Neural cell (in vitro differentiated cells): ENCODE measurements at regions not wholly inside any gene's neighbourhood (a gene's known extent, or its start where the extent isn't known, plus 50 kb on each side); places are given as distances from the start of the nearest gene placed in this dataset.

Source experiments
- H2AFZ ChIP-seq: fragments of 200-600, 300-800 bp; sonication (generic), shearing (Covaris generic); 2 replicates; pipeline ENCODE4 v1.6.0; 2014; ENCODE audit warnings: low read depth, mild to moderate bottlenecking, antibody characterized with exemption, low read length, moderate library complexity
- H3F3A ChIP-seq: fragments of 200-600 bp; shearing (Covaris generic); 2 replicates; pipeline ENCODE4 v1.6.1; 2016; ENCODE audit warnings: mild to moderate bottlenecking, moderate library complexity, mixed read lengths, antibody characterized with exemption, low read length; ENCODE audit not compliant: insufficient read depth, poor library complexity, severe bottlenecking
- H3K27ac ChIP-seq: fragments of 200-600, 300-800 bp; sonication (generic), shearing (Covaris generic); 2 replicates; pipeline ENCODE4 v1.5.1; 2014; ENCODE audit warnings: mild to moderate bottlenecking, low read length, moderate library complexity
- H3K27me3 ChIP-seq: fragments of 300-800, 200-600 bp; sonication (generic), shearing (Covaris generic); 2 replicates; pipeline ENCODE4 v1.6.0; 2014; ENCODE audit warnings: mild to moderate bottlenecking, low read depth, low read length, moderate library complexity; ENCODE audit not compliant: insufficient read depth
- H3K36me3 ChIP-seq: fragments of 300-800, 200-600 bp; sonication (generic), shearing (Covaris generic); 2 replicates; pipeline ENCODE4 v1.5.1; 2014; ENCODE audit warnings: mild to moderate bottlenecking, antibody characterized with exemption, low read length, moderate library complexity; ENCODE audit not compliant: insufficient read depth
- H3K4me2 ChIP-seq: fragments of 300-800, 200-600 bp; sonication (generic), shearing (Covaris generic); 2 replicates; pipeline ENCODE4 v1.6.0; 2014; ENCODE audit warnings: mild to moderate bottlenecking, low read length
- H3K4me3 ChIP-seq: fragments of 300-800, 200-600 bp; sonication (generic), shearing (Covaris generic); 2 replicates; pipeline ENCODE4 v1.5.1; 2014; ENCODE audit warnings: mild to moderate bottlenecking, low read length, moderate library complexity
- H3K79me2 ChIP-seq: fragments of 200-600 bp; shearing (Covaris generic); replicated peaks from 2 replicates; pipeline ENCODE4 v1.6.0; 2014; ENCODE audit warnings: mild to moderate bottlenecking, low read length, moderate library complexity; ENCODE audit not compliant: insufficient read depth
- H3K9ac ChIP-seq: fragments of 300-800, 200-600 bp; sonication (generic), shearing (Covaris generic); 2 replicates; pipeline ENCODE4 v1.6.1; 2016; ENCODE audit warnings: mild to moderate bottlenecking, low read length, mixed read lengths
- H3K9me2 ChIP-seq: fragments of 200-600 bp; shearing (Covaris generic); 2 replicates; pipeline ENCODE4 v1.6.1; 2016; ENCODE audit warnings: mild to moderate bottlenecking, low read length, mixed read lengths; ENCODE audit not compliant: insufficient read depth
- H3K9me3 ChIP-seq: fragments of 200-600, 300-800 bp; sonication (generic), shearing (Covaris generic); 2 replicates; pipeline ENCODE4 v1.6.1; 2016; ENCODE audit warnings: mild to moderate bottlenecking, mixed run types, low read length, moderate library complexity, mixed read lengths
- H4K20me1 ChIP-seq: fragments of 200-600 bp; shearing (Covaris generic); 2 replicates; pipeline ENCODE4 v1.6.1; 2016; ENCODE audit warnings: mild to moderate bottlenecking, mixed run types; ENCODE audit not compliant: insufficient read depth
- CTCF ChIP-seq: fragments of 450-650 bp; IDR thresholded peaks from 2 replicates; pipeline ENCODE4 v1.5.1; 2014; ENCODE audit warnings: antibody characterized with exemption, mild to moderate bottlenecking, moderate library complexity; ENCODE audit not compliant: poor library complexity, severe bottlenecking
- EP300 ChIP-seq: fragments of 450-650 bp; conservative IDR thresholded peaks from 2 replicates; pipeline ENCODE4 v1.6.1; 2014; ENCODE audit warnings: antibody characterized with exemption, mild to moderate bottlenecking, moderate library complexity; ENCODE audit not compliant: poor library complexity, severe bottlenecking
- EZH2 ChIP-seq: fragments of 200-600, 300-800 bp; shearing (Covaris generic), sonication (generic); IDR thresholded peaks from 2 replicates; pipeline ENCODE4 v1.6.1; 2014; ENCODE audit warnings: antibody characterized with exemption, low read length, borderline replicate concordance, mild to moderate bottlenecking; ENCODE audit not compliant: insufficient read depth, poor library complexity, severe bottlenecking
- MXI1 ChIP-seq: fragments of 450-650 bp; conservative IDR thresholded peaks from 2 replicates; pipeline ENCODE4 v1.6.1; 2014; ENCODE audit warnings: antibody characterized with exemption, mild to moderate bottlenecking; ENCODE audit not compliant: poor library complexity, severe bottlenecking
- POLR2AphosphoS5 ChIP-seq: IDR thresholded peaks from 2 replicates; pipeline ENCODE4 v1.6.1; 2012
- RAD21 ChIP-seq: fragments of 450-650 bp; conservative IDR thresholded peaks from 2 replicates; pipeline ENCODE4 v1.6.1; 2014; ENCODE audit warnings: antibody characterized with exemption, mild to moderate bottlenecking, moderate library complexity
- SMC3 ChIP-seq: fragments of 450-650 bp; conservative IDR thresholded peaks from 2 replicates; pipeline ENCODE4 v1.6.1; 2014; ENCODE audit warnings: antibody characterized with exemption, mild to moderate bottlenecking, moderate library complexity; ENCODE audit not compliant: poor library complexity
- TAF1 ChIP-seq: IDR thresholded peaks from 2 replicates; pipeline ENCODE4 v1.6.1; 2012; ENCODE audit warnings: low read depth
- TF ChIP-seq, protein P1 (sequence below): IDR thresholded peaks from 2 replicates; pipeline ENCODE4 v1.6.1; 2012; ENCODE audit warnings: borderline replicate concordance

DNA sequence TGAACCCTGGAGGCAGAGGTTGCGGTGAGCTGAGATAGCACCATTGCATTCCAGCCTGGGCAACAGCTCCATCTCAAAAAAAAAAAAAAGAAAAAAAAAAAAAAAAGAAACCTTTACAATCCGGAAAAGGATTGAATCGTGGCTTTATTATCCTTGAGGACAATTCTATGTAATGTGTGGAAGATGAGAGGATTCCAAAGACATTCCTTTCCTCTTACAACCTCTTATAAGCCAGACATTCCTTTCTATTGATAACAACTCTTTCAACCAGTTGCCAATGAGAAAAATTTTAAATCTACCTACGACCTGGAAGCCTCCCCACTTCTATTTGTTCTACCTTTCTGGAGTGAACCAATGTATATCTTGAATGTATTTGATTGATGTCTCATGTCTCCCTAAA, 91.2 kb upstream of the EEF1E1 start:
- Histone ChIP-seq H3K36me3 (no peaks in the 10 kb centered on the region), H3K79me2 (no peaks in the 10 kb centered on the region), H3K4me2 (no peak overlapping the region), H4K20me1 (no peaks in the 10 kb centered on the region), H3K4me3 (no peak overlapping the region), H2AFZ (no peak overlapping the region), H3K9ac (no peak overlapping the region), H3K27ac (no peak overlapping the region), H3K9me3 (no peaks in the 10 kb centered on the region), H3K27me3 (no peaks in the 10 kb centered on the region), H3F3A (no peaks in the 10 kb centered on the region), H3K9me2 (no peaks in the 10 kb centered on the region)
- no peak for TF ChIP-seq RAD21
- TF ChIP-seq, protein P1, sequence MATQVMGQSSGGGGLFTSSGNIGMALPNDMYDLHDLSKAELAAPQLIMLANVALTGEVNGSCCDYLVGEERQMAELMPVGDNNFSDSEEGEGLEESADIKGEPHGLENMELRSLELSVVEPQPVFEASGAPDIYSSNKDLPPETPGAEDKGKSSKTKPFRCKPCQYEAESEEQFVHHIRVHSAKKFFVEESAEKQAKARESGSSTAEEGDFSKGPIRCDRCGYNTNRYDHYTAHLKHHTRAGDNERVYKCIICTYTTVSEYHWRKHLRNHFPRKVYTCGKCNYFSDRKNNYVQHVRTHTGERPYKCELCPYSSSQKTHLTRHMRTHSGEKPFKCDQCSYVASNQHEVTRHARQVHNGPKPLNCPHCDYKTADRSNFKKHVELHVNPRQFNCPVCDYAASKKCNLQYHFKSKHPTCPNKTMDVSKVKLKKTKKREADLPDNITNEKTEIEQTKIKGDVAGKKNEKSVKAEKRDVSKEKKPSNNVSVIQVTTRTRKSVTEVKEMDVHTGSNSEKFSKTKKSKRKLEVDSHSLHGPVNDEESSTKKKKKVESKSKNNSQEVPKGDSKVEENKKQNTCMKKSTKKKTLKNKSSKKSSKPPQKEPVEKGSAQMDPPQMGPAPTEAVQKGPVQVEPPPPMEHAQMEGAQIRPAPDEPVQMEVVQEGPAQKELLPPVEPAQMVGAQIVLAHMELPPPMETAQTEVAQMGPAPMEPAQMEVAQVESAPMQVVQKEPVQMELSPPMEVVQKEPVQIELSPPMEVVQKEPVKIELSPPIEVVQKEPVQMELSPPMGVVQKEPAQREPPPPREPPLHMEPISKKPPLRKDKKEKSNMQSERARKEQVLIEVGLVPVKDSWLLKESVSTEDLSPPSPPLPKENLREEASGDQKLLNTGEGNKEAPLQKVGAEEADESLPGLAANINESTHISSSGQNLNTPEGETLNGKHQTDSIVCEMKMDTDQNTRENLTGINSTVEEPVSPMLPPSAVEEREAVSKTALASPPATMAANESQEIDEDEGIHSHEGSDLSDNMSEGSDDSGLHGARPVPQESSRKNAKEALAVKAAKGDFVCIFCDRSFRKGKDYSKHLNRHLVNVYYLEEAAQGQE: no peak
- no peak for TF ChIP-seq MXI1
- no peak for TF ChIP-seq POLR2AphosphoS5

DNA sequence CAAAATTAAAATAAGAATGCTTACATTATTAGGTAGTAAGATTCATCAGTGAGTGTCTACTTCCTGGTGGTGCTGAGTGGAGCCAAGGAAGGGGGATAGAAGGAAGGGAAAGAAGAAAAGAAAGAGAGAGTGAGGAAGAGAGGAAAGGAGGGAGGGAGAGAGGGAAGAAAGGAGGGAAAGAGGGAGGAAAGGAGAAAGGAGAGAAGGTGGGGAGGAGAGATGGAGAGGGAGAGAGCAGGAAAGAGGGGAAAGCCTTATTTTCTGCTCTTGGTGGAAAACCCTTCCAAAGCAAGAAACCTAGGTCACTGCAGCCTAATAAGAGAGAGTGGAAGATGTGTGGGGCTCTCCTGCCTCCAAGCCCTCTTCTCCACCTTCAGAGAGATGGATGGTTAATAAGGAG, 90.2 kb upstream of the EEF1E1 start:
- no peaks in the 10 kb centered on the region for H3K36me3 ChIP-seq
- no peaks in the 10 kb centered on the region for H3F3A ChIP-seq
- no peaks in the 10 kb centered on the region for H3K79me2 ChIP-seq
- TF ChIP-seq POLR2AphosphoS5 (no peak), EP300 (no peak), RAD21 (no peak), TAF1 (no peak), CTCF (no peak), SMC3 (no peak), MXI1 (no peak), EZH2 (no peak)
- TF ChIP-seq, protein P1: no peak
- no peaks in the 10 kb centered on the region for H3K9me3 ChIP-seq
- no peaks in the 10 kb centered on the region for H4K20me1 ChIP-seq
- no peak overlapping the region for H3K4me3 ChIP-seq
- H3K27ac ChIP-seq: no peak overlapping the region
- no peaks in the 10 kb centered on the region for H3K27me3 ChIP-seq
- H2AFZ ChIP-seq: no peak overlapping the region
- no peaks in the 10 kb centered on the region for H3K9me2 ChIP-seq
- no peak overlapping the region for H3K9ac ChIP-seq
- H3K4me2 ChIP-seq: no peak overlapping the region
